Transverse colon (tissue), 4 donors: ENCODE measurements at regions not wholly inside any gene's neighbourhood (a gene's known extent, or its start where the extent isn't known, plus 50 kb on each side); places are given as distances from the start of the nearest gene placed in this dataset.

Experiments used
- DNase-seq: peaks from one replicate; pipeline ENCODE4 v3.0.0-alpha.2; 2019
- H3K27ac ChIP-seq, 4 donors: fragments of 200-600 bp; sonication (generic); 2 replicates each; pipeline ENCODE4 v1.5.1; 2016 to 2018; ENCODE audit warnings: inconsistent platforms in 4 of 4
- H3K27me3 ChIP-seq: fragments of 200-600 bp; sonication (generic); 2 replicates; pipeline ENCODE4 v1.5.1; 2017; ENCODE audit warnings: inconsistent platforms
- H3K36me3 ChIP-seq, 4 donors: fragments of 200-600 bp; sonication (generic); 2 replicates each; pipeline ENCODE4 v1.5.1; 2017 to 2019; ENCODE audit warnings: inconsistent platforms in 4 of 4
- H3K4me1 ChIP-seq, 4 donors: fragments of 200-600 bp; sonication (generic); 2 replicates each; pipeline ENCODE4 v1.5.1; 2017 to 2020; ENCODE audit warnings: inconsistent platforms in 4 of 4
- H3K4me3 ChIP-seq, 4 donors: fragments of 200-600 bp; sonication (generic); 1 replicate in 1 of 4; 2 replicates in 3 of 4; pipeline versions ENCODE4 v1.5.1 to v1.6.1; 2017 to 2019; ENCODE audit warnings: inconsistent platforms in 4 of 4
- H3K9me3 ChIP-seq, 2 donors: fragments of 200-600 bp; sonication (generic); 2 replicates each; pipeline ENCODE4 v1.5.1; 2017 to 2019; ENCODE audit warnings: inconsistent platforms in 2 of 2
- CTCF ChIP-seq, 5 experiments: fragments of 200-600 bp in 3 of 5; fragments of 450-650 bp in 2 of 5; sonication (generic) in 3 of 5; IDR thresholded peaks; 1 replicate in 2 of 5; 2 replicates in 3 of 5; pipeline ENCODE4 v1.5.1; 2016 to 2017; ENCODE audit warnings: antibody characterized with exemption in 5 of 5, inconsistent platforms in 3 of 5, mild to moderate bottlenecking in 2 of 5, moderate library complexity in 1 of 5
- EP300 ChIP-seq: sonication (generic); formaldehyde crosslinking; IDR thresholded peaks from one replicate; pipeline ENCODE4 v1.6.1; 2017; ENCODE audit warnings: antibody characterized with exemption, low read depth
- POLR2A ChIP-seq: fragments of 450-650 bp; IDR thresholded peaks from one replicate; pipeline ENCODE4 v1.6.1; 2016; ENCODE audit warnings: antibody characterized with exemption, mild to moderate bottlenecking, moderate library complexity
- POLR2AphosphoS5 ChIP-seq, 3 donors: sonication (generic); formaldehyde crosslinking; IDR thresholded peaks; one replicate each; pipeline ENCODE4 v1.6.1; 2016; ENCODE audit warnings: antibody characterized with exemption in 3 of 3
- WGBS, 2 donors: methylation state at CpG; one replicate each; pipeline ENCODE4 v1.1.5; 2018; ENCODE audit warnings: low coverage in 1 of 2; 5-methylcytosine and 5-hydroxymethylcytosine counted together
- in situ Hi-C, 4 donors: fragments of 200-750 bp; cut with MboI; loops; one replicate each; pipeline versions ENCODE4 v1.15.0 to v1.15.1; 2017; ENCODE audit warnings: low sequenced_read_pairs in 3 of 4, low pct_ligation_motif_present in 1 of 4, low pct_unique_long_range_greater_than_20kb in 1 of 4
- intact Hi-C: fragments of 100-400 bp; cut with DNase I; formaldehyde crosslinking; loops from one replicate; pipeline ENCODE4 v1.15.1; 2023; ENCODE audit warnings: low total_unique reads

GRCh38 chr10:57260175-57260574 is 899.1 kb upstream of the ZWINT start:
- Histone ChIP-seq H3K27ac (no peak overlapping the region), H3K4me1 (no peaks in the 10 kb centered on the region), H3K4me3 (no peak overlapping the region), H3K9me3 (no peaks in the 10 kb centered on the region), H3K27me3 (no peaks in the 10 kb centered on the region), H3K36me3 (no peaks in the 10 kb centered on the region)
- TF ChIP-seq POLR2AphosphoS5 (IDR thresholded peaks at IDR 0.05) (no peak), POLR2A (no peak), CTCF (IDR thresholded peaks at IDR 0.05) (no peak), EP300 (no peak)
- in situ Hi-C loops = no loop called here
- intact Hi-C loops = no loop called here
- DNase-seq = no peak
- WGBS, 2 donors = 89 to 92% methylated on average over 2 of the region's 2 CpGs

DNA sequence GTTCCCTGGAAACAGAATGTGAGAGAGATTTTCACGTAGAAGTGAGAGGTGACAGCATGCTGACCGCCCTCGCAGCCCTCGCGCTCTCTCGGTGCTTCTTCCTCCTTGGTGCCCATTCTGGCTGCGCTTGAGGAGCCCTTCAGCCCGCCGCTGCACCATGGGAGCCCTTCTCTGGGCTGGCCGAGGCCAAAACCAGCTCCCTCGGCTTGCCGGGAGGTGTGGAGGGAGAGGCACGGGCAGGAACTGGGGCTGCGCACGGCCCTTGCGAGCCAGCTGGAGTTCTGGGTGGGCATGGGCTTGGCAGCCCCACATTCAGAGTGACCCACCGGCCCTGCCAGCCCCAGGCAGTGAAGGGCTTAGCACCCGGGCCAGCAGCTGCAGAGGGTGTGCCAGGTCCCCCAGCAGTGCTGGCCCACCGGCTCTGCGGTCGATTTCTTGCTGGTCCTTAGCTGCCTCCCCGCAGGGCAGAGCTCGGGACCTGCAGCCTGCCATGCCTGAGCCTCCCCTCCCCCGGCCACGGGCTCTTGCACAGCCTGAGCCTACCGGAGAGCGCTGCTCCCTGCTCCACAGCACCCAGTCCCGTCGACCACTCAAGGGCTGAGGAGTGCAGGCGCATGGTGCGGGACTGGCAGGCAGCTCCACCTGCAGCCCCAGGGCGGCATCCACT is 888.7 kb upstream of the ZWINT start:
- H3K27ac ChIP-seq = no peak overlapping the region
- no peak overlapping the region for H3K4me3 ChIP-seq
- H3K36me3 ChIP-seq = no peaks in the 10 kb centered on the region
- no peak for DNase-seq
- H3K4me1 ChIP-seq = no peaks in the 10 kb centered on the region
- H3K27me3 ChIP-seq = no peaks in the 10 kb centered on the region
- 88 to 94% methylated on average over 2 to 30 of the region's 32 CpGs for WGBS, 2 donors
- intact Hi-C loops (no loop called here), in situ Hi-C loops (no loop called here)
- TF ChIP-seq POLR2AphosphoS5 (IDR thresholded peaks at IDR 0.05) (no peak), EP300 (no peak), CTCF (IDR thresholded peaks at IDR 0.05) (no peak), POLR2A (no peak)
- no peaks in the 10 kb centered on the region for H3K9me3 ChIP-seq

GRCh38 chr10:57247271-57247670 is 886.2 kb upstream of the ZWINT start:
- DNase-seq = no peak
- in situ Hi-C loops (no loop called here), intact Hi-C loops (no loop called here)
- Histone ChIP-seq H3K27me3 (no peaks in the 10 kb centered on the region), H3K4me1 (no peaks in the 10 kb centered on the region), H3K27ac (no peak overlapping the region), H3K36me3 (no peaks in the 10 kb centered on the region), H3K4me3 (no peak overlapping the region), H3K9me3 (no peaks in the 10 kb centered on the region)
- TF ChIP-seq POLR2AphosphoS5 (IDR thresholded peaks at IDR 0.05) = no peak
- 37 to 50% methylated on average over 1 to 4 of the region's 4 CpGs for WGBS, 2 donors

GRCh38 chr10:57225920-57226319 is 864.9 kb upstream of the ZWINT start:
- DNase-seq = no peak
- Histone ChIP-seq H3K9me3 (peaks cover 0 to 5% of the 10 kb centered on the region in 2 donors), H3K4me1 (no peaks in the 10 kb centered on the region), H3K4me3 (no peak overlapping the region), H3K36me3 (no peaks in the 10 kb centered on the region), H3K27ac (no peak overlapping the region), H3K27me3 (no peaks in the 10 kb centered on the region)
- in situ Hi-C loops = no loop called here
- TF ChIP-seq EP300 = no peak
- TF ChIP-seq POLR2A = no peak
- no peak for TF ChIP-seq CTCF (IDR thresholded peaks at IDR 0.05)
- TF ChIP-seq POLR2AphosphoS5 (IDR thresholded peaks at IDR 0.05) = no peak
- WGBS, 2 donors = 19 to 30% methylated on average over 3 of the region's 3 CpGs
- intact Hi-C loops = no loop called here

DNA sequence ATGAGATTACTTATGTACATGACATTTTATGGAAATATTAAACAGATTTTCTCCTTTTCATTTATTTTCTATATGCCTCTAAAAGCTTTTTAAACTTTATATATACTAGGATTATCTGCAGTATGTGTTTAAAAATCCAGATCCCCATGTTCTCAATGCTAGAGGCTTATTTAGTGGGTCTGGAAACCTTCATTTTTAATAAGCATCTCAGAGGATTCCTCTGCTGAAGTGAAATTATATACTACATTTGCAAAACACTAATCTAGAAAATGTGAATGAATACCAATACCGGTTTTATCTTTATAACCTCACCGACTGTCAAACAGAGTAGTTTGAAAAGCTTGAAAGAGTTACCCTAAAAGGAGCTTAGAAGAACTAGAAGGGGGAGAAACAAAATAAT is 863.8 kb upstream of the ZWINT start:
- H3K9me3 ChIP-seq = peaks cover 0 to 5% of the 10 kb centered on the region in 2 donors
- no peak overlapping the region for H3K4me3 ChIP-seq
- no peaks in the 10 kb centered on the region for H3K36me3 ChIP-seq
- no peak for DNase-seq
- in situ Hi-C loops (no loop called here), intact Hi-C loops (no loop called here)
- WGBS, 2 donors = 26% methylated on average over 2 of the region's 2 CpGs
- no peak overlapping the region for H3K27ac ChIP-seq
- no peak for TF ChIP-seq EP300
- TF ChIP-seq POLR2AphosphoS5 (IDR thresholded peaks at IDR 0.05) = no peak
- no peak for TF ChIP-seq POLR2A
- TF ChIP-seq CTCF (IDR thresholded peaks at IDR 0.05) = no peak
- H3K27me3 ChIP-seq = no peaks in the 10 kb centered on the region
- no peaks in the 10 kb centered on the region for H3K4me1 ChIP-seq
